ENCODE measurements at regions not wholly inside any gene's neighbourhood (a gene's known extent, or its start where the extent isn't known, plus 50 kb on each side); places are given as distances from the start of the nearest gene placed in this dataset.
A peak's percentile ranks its signal among the peaks of the same experiment; 100 is the strongest.
"Not testable (repeated sequence)": the region's sequence is repeated elsewhere in the genome, so short reads cannot be mapped to it uniquely, and the experiment has no call there.

- no peak for DNase-seq (ENCODE audit: low spot score)
These were observed 77.6 kb downstream of the SETD4 start for GRCh38 chr21:35982717-35983116.

- DNase-seq (ENCODE audit: low spot score), result no peak
These were observed 78.7 kb downstream of the SETD4 start for GRCh38 chr21:35981514-35982070.

DNA sequence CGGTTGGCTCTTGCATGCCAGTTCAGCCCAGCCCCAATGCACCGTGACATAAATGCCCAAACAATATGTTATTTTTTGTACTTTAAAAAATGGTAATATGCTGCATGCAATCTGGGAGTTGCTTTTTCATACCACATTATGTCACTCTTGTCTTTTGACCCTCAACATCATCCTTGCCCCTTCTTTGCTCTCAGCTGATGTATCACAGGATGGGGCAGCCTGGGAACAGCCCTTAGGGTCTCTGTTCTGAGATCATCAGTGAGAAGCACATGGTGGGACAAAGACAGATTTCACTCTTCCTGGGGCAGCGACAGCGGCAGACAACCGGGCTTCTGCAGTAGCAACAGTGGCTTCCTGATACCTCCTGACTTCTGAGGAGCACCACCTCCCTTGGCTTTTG is 79.5 kb downstream of the SETD4 start:
- DNase-seq (ENCODE audit: low spot score), result no peak

DNA sequence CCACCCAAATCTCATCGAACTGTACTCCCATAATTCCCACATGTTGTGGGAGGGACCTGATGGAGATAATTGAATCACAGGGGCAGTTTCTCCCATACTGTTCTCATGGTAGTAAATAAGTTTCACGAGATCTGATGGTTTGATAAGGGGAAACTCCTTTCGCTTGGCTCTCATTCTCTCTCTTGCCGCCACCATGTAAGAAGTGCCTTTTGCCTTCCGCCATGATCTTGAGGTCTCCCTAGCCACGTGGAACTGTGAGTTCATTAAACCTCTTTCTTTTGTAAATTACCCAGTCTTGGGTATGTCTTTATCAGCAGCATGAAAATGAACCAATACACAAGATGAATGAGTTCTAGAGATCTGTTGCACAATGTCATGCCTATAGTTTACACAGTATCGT is 82.5 kb downstream of the SETD4 start:
- not testable (repeated sequence) for DNase-seq (ENCODE audit: low spot score)

DNA sequence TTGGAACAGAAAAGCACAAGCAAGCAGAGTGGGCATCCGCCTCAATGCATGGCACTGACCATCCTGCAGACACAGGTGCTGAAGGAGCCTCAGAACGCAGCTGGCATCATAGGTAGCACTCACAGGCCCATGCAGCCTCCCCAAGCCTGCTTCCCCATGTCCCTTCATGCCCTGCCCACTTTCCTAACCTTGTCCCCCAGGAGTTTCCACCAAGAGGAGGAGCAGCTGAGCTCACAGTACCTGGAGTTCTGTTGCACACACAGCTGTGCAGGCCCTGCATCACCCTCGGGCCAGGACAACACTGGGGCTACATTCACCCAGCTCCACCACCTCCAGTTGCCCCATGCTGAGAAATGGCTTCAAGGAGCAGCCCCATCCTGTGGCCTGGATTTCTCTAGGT is 83.4 kb downstream of the SETD4 start:
- DNase-seq (ENCODE audit: low spot score), result no peak

DNA sequence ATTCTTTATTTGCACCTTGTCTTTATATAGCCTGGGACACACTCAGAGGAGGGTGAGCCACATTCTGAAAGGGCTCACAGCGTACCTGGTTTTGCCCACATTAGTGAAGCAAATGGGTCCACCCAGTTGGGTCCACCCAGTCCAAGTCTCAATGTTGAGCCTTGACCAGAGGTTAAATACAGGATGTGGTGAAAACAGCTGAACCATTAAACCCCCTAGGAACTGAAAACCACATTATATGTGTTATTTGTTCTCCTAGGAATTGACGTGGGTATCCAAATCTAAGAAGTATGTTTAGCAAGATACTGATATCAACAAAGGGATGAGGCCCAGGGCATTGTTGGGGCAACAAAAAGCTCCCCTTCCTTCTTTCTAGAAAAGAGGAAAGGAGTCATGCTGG is 83.8 kb downstream of the SETD4 start:
- DNase-seq (ENCODE audit: low spot score), result no peak

- DNase-seq (ENCODE audit: low spot score), result no peak
These were observed 85.6 kb downstream of the SETD4 start for GRCh38 chr21:35974775-35975174.

DNA sequence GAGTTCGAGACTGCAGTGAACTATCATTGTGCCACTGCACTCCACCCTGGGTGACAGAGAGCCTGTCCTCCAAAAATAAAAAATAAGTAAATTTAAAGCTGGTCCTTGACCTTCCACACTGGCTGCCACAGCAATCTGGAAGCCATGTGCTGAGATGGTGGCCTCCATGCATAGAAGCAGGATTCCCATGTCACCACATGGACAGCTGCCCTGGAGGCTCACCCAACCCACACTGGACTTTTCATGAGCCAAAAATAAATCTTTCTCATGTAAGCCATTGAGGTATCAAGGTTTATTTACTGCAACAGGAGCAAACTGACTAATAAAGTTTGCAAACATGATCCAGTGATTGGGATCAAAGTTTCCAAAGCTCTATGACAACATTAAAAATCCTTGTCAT is 88.5 kb downstream of the SETD4 start:
- DNase-seq (ENCODE audit: low spot score), result no peak

GRCh38 chr21:35969281-35969680 is 91.0 kb downstream of the SETD4 start:
- DNase-seq (ENCODE audit: low spot score), result no peak

- no peak for DNase-seq (ENCODE audit: low spot score)
These were observed 91.8 kb downstream of the SETD4 start for GRCh38 chr21:35968564-35968963.

DNA sequence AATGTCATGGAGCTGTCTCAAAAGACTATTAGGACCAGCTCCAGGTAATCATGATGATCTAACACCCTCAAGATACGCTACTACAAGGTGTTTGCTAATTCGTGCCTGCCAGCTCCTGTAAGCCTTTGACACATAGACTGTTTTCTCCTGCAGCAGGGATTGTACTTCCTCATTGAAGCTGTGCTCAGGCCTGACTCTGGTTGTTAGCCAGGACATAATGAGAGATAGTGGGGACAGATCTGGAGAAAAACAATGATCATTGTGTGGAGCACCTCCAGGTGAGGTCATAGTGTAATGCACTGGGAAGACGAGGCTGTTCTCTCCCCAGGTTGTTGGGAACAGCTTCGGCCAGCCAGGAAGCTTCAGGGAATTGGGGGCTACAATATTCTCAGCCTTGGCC is 94.6 kb downstream of the SETD4 start:
- DNase-seq (ENCODE audit: low spot score), result no peak

- no peak for DNase-seq (ENCODE audit: low spot score)
These were observed 96.3 kb downstream of the SETD4 start for GRCh38 chr21:35963920-35964451.

DNA sequence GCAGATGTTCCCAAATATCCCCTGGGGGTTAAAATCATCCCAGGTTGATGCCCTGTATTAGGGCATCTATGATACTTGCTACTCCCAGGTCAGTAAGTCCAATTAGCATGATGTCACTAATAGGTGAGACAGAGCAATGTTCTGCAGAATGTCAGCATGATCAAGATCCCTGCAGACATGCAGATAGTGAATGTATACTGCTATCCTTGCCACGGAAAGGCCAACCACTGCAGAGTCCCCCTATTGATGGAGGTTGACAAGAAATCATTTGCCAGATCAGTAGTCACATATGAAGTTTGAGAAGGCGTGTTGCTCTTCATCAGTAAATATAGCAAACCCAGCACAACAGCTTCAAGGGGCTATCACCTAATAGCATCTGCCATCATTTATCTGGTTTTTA is 97.4 kb downstream of the SETD4 start:
- no peak for DNase-seq (ENCODE audit: low spot score)

GRCh38 chr21:35954066-35954465 is 106.3 kb downstream of the SETD4 start:
- DNase-seq (ENCODE audit: low spot score), result no peak

GRCh38 chr21:35953597-35953996 is 106.7 kb downstream of the SETD4 start:
- DNase-seq (ENCODE audit: low spot score), result no peak

DNA sequence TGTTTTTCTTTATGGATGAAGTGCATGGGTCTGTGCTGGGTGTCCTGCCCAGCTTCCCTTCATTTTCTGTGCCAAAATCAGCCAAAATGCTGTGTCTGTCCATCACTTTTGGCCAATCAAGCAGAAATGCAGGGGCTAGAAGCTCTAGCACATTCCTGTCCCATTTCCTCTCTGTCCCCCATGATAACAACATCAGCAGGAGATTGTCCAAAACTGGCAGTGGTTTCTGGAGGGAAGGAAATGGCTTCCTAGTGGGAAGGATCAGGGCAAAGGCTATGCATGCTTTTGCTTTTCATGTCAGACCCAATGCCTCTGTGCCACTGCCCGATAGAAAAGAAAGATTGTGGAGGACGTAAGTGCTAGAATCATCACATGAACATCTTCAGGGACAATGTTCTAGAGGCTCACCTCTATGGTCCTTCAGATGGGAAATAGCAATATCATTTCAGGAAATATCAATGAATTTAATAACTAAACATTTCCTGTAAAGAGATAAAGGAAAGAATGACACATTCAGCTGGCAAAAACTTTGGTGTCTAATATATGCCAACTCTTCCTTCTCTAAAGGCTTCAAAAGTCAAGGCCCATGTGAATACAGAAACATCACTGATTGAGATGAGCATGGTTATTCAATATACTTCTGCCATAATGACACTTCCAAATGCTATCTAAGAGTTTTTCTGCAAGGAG is 107.5 kb downstream of the SETD4 start:
- DNase-seq (ENCODE audit: low spot score), result no peak

GRCh38 chr21:35948982-35949381 is 111.3 kb downstream of the SETD4 start:
- DNase-seq (ENCODE audit: low spot score), result no peak

GRCh38 chr21:35945089-35945671 is 115.1 kb downstream of the SETD4 start:
- DNase-seq (ENCODE audit: low spot score), result no peak

GRCh38 chr21:35943752-35944151 is 116.6 kb downstream of the SETD4 start:
- no peak for DNase-seq (ENCODE audit: low spot score)

DNA sequence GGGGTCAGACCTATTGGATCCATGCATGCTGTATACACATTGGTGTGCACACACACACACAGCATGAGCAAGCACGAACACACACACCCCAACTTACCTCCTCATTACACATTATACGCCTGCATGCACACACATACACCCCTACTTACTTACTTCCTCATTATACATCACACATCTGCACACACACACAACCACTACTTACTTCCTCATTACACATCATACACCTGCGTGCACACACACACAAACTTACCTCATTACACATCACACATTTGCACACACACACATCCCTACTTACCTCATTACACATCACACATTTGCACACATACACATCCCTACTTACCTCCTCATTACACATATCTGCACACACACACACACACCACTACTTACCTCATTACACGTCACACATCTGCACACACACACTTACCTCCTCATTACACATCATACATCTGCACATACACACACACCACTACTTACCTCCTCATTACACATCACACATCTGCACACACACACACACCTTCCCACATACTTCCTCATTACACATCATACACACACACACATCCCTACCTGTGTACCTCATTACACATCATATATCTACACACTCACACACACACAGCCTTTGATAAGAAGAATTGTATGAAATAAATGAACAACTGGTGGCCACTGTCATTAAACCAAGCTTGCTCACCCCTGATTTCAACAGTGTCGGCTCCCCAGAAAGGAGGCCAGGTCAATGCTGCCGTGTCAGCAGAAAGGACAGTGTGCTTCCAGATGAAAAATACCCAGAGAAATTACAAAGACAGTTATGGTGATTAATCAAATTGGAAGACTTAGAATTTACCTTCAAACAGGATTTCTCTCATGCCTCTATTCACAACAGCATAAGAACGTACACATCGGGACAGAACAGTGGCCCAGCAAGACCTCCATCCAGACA is 117.8 kb downstream of the SETD4 start:
- DNase-seq (ENCODE audit: low spot score), result no peak

DNA sequence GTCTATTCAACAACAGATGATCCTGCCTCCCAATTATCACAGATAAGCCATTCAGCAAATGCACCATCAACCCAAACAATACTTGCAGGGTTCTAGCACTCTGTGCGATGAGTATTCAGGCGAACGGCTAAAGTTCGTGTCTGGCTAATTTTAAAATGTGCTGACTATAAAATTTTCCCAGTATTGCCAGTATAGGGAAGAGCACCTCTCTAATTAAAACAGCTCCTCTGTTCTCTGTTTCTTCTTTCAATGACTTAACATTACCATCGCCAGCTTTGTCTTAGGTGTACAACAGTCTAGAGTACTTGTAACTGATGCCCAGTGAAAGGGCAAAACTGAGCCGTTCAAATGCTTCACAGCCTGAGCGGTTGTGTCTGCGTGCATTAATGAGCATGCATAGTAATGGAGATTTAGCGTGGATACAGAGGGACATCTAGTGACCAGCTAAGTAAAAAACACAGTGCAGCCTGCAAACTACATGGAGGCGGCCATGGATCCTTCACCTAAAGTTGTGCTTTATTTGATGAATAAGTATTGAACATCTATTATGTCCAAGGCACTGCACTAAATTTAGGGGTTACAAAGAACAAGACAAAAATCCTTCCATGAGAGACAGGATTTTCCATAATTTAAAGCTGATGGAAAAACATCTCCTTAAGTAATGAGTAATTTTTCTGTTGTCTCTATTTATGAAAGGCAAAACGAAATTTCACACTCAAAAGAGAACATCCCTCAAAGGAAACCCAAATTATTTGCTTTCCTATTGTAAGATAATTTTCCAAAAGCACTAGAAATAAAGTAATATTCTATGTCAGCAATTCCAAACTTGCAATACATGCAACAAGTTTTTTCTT is 120.0 kb downstream of the SETD4 start:
- DNase-seq (ENCODE audit: low spot score), result peak; percentile 79

- no peak for DNase-seq (ENCODE audit: low spot score)
These were observed 121.9 kb downstream of the SETD4 start for GRCh38 chr21:35938446-35938845.
